ENCODE measurements at regions not wholly inside any gene's neighbourhood (a gene's known extent, or its start where the extent isn't known, plus 50 kb on each side); places are given as distances from the start of the nearest gene placed in this dataset.

DNA sequence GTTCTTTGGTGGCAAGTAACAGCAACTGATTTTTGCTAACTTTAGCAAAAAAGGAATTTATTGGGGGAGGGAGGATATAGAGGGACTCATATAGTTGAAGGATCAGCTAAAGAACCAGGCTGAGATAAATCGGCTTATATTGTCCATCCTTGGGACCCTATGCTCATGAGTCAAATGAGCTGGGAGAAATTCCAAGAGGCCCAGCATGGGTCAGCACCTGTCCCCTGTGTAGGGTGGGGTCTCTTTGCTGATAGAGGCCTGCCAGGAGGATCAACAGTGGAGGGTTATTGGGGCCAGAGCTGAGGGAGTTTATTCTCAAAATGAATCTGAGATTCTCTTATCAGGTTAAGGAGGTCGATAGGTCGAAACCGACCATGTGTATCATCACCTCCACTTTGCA, 97.2 kb downstream of the VAPA start:
- TF ChIP-seq REST (IDR thresholded peaks at IDR 0.05; ENCODE audit: unreplicated experiment) = no peak
- no peak for TF ChIP-seq EZH2 (IDR thresholded peaks at IDR 0.05; ENCODE audit: low read depth, unreplicated experiment)
- TF ChIP-seq, protein P1, sequence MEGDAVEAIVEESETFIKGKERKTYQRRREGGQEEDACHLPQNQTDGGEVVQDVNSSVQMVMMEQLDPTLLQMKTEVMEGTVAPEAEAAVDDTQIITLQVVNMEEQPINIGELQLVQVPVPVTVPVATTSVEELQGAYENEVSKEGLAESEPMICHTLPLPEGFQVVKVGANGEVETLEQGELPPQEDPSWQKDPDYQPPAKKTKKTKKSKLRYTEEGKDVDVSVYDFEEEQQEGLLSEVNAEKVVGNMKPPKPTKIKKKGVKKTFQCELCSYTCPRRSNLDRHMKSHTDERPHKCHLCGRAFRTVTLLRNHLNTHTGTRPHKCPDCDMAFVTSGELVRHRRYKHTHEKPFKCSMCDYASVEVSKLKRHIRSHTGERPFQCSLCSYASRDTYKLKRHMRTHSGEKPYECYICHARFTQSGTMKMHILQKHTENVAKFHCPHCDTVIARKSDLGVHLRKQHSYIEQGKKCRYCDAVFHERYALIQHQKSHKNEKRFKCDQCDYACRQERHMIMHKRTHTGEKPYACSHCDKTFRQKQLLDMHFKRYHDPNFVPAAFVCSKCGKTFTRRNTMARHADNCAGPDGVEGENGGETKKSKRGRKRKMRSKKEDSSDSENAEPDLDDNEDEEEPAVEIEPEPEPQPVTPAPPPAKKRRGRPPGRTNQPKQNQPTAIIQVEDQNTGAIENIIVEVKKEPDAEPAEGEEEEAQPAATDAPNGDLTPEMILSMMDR (conservative IDR thresholded peaks at IDR 0.05; ENCODE audit: low read depth in 2 of 2) = no peak
- TF ChIP-seq POLR2AphosphoS5 (IDR thresholded peaks at IDR 0.05; ENCODE audit: low read depth) = no peak
- no peak for TF ChIP-seq JUNB (IDR thresholded peaks at IDR 0.05; ENCODE audit: unreplicated experiment)
- no peak for TF ChIP-seq CREB1 (CRISPR knock-in tag; IDR thresholded peaks at IDR 0.05; ENCODE audit: low read depth)
